Neuronal stem cell (in vitro differentiated cells): ENCODE measurements at regions not wholly inside any gene's neighbourhood (a gene's known extent, or its start where the extent isn't known, plus 50 kb on each side); places are given as distances from the start of the nearest gene placed in this dataset.

Experiments
- DNase-seq: peaks from one replicate; pipeline ENCODE4 v3.0.0-alpha.2; 2013; ENCODE audit warnings: low spot score
- H2AFZ ChIP-seq: one replicate; pipeline ENCODE4 v1.6.1; 2013; ENCODE audit warnings: mild to moderate bottlenecking, low read length, inconsistent platforms
- H2AK5ac ChIP-seq: 2 replicates; pipeline ENCODE4 v1.6.1; 2013; ENCODE audit warnings: low read depth, mild to moderate bottlenecking, inconsistent platforms, low read length, moderate library complexity, mixed read lengths
- H2BK120ac ChIP-seq: 2 replicates; pipeline ENCODE4 v1.6.1; 2013; ENCODE audit warnings: low read depth, mild to moderate bottlenecking, inconsistent platforms, low read length, moderate library complexity, mixed read lengths
- H2BK12ac ChIP-seq: one replicate; pipeline ENCODE4 v1.6.1; 2013; ENCODE audit warnings: low read length, inconsistent platforms
- H2BK15ac ChIP-seq: 2 replicates; pipeline ENCODE4 v1.6.1; 2013; ENCODE audit warnings: mild to moderate bottlenecking, low read length, inconsistent platforms, mixed read lengths
- H2BK5ac ChIP-seq: one replicate; pipeline ENCODE4 v1.6.1; 2013; ENCODE audit warnings: inconsistent platforms, mild to moderate bottlenecking, low read length, moderate library complexity
- H3K14ac ChIP-seq: one replicate; pipeline ENCODE4 v1.6.1; 2013; ENCODE audit warnings: low read length, inconsistent platforms
- H3K18ac ChIP-seq: 2 replicates; pipeline ENCODE4 v1.6.1; 2013; ENCODE audit warnings: low read length, inconsistent platforms
- H3K23ac ChIP-seq: 2 replicates; pipeline ENCODE4 v1.6.1; 2013; ENCODE audit warnings: low read depth, mild to moderate bottlenecking, mixed read lengths, low read length, inconsistent platforms; ENCODE audit not compliant: poor library complexity
- H3K27ac ChIP-seq: replicated peaks from 3 replicates; pipeline ENCODE4 v1.5.1; 2013; ENCODE audit warnings: low read length, inconsistent platforms
- H3K27me3 ChIP-seq, 3 experiments: 2 replicates each; pipeline ENCODE4 v1.6.1; 2013; ENCODE audit warnings: low read length in 3 of 3, mild to moderate bottlenecking in 2 of 3, inconsistent platforms in 1 of 3, low read depth in 1 of 3, mixed read lengths in 1 of 3, moderate library complexity in 1 of 3; ENCODE audit not compliant: control insufficient read depth in 3 of 3, insufficient read depth in 3 of 3
- H3K36me3 ChIP-seq, 2 donors: replicated peaks in 1 of 2; 2 replicates each; pipeline ENCODE4 v1.6.1; 2013; ENCODE audit warnings: low read length in 2 of 2; ENCODE audit not compliant: control insufficient read depth in 2 of 2, insufficient read depth in 2 of 2
- H3K4ac ChIP-seq: 2 replicates; pipeline ENCODE4 v1.6.1; 2013; ENCODE audit warnings: inconsistent platforms, mild to moderate bottlenecking, low read length, moderate library complexity
- H3K4me1 ChIP-seq, 2 donors: 1 replicate in 1 of 2; 2 replicates in 1 of 2; pipeline ENCODE4 v1.6.1; 2013; ENCODE audit warnings: low read length in 2 of 2, low read depth in 1 of 2; ENCODE audit not compliant: control insufficient read depth in 2 of 2, insufficient read depth in 1 of 2
- H3K4me2 ChIP-seq: one replicate; pipeline ENCODE4 v1.6.1; 2013; ENCODE audit warnings: mild to moderate bottlenecking, low read length, inconsistent platforms; ENCODE audit not compliant: insufficient read depth, poor library complexity, severe bottlenecking
- H3K4me3 ChIP-seq, 2 donors: 2 replicates each; pipeline ENCODE4 v1.5.1; 2013; ENCODE audit warnings: low read length in 2 of 2, mild to moderate bottlenecking in 2 of 2, inconsistent platforms in 1 of 2, moderate library complexity in 1 of 2
- H3K79me1 ChIP-seq: one replicate; pipeline ENCODE4 v1.6.1; 2013; ENCODE audit warnings: low read depth, mild to moderate bottlenecking, inconsistent platforms, low read length, moderate library complexity
- H3K9ac ChIP-seq: one replicate; pipeline ENCODE4 v1.6.1; 2013; ENCODE audit warnings: mild to moderate bottlenecking, low read depth, low read length, inconsistent platforms; ENCODE audit not compliant: poor library complexity
- H3K9me3 ChIP-seq, 2 donors: replicated peaks in 1 of 2; 2 replicates each; pipeline versions ENCODE3 to v1.6.1; 2013; ENCODE audit warnings: low read length in 2 of 2, mild to moderate bottlenecking in 2 of 2, inconsistent platforms in 1 of 2, low read depth in 1 of 2, mixed read lengths in 1 of 2, moderate library complexity in 1 of 2; ENCODE audit not compliant: control insufficient read depth in 2 of 2, insufficient read depth in 1 of 2
- H4K8ac ChIP-seq: one replicate; pipeline ENCODE4 v1.6.1; 2013; ENCODE audit warnings: low read depth, mild to moderate bottlenecking, inconsistent platforms, low read length, moderate library complexity
- H4K91ac ChIP-seq: one replicate; pipeline ENCODE4 v1.6.1; 2013; ENCODE audit warnings: low read length, low read depth, mild to moderate bottlenecking, inconsistent platforms; ENCODE audit not compliant: poor library complexity
- WGBS, 2 donors: extraction: QIAGEN DNeasy Blood & Tissue Kit; methylation state at CpG; one replicate each; pipeline ENCODE4 v1.1.7; 2013; ENCODE audit warnings: missing lambda C conversion rate in 2 of 2, mixed read lengths in 1 of 2; ENCODE audit not compliant: insufficient read length in 2 of 2, insufficient replicate concordance in 1 of 2; ENCODE audit errors: extremely low coverage in 2 of 2; 5-methylcytosine and 5-hydroxymethylcytosine counted together

DNA sequence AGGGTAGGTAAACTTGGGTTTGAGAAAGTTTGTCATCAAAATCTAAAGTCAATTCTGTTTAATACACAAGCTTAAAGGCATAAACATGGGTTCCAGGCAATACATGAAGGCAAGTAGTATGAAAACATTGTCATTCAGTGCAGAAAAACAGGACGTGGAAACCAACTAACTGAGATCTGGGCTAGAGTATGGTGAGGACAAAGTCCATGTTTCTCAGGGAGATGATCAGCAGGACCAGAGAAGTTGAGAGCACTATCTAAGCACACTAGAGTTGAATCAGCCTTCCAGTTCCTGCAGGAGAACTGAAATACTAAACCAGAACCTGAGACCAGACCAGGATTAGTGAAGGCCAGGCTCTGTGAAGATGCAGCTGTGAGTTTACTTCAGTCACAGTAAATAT lies 302.8 kb upstream of the CRIM1 start:
- Histone ChIP-seq H3K27ac (no peak overlapping the region), H4K91ac (no peak overlapping the region), H3K4me3 (no peak overlapping the region), H3K27me3 (no peaks in the 10 kb centered on the region), H2AFZ (no peak overlapping the region), H3K4me2 (no peak overlapping the region), H3K14ac (no peak overlapping the region), H2BK15ac (no peak overlapping the region), H2BK5ac (no peak overlapping the region), H4K8ac (no peak overlapping the region), H3K4ac (no peak overlapping the region), H3K36me3 (no peaks in the 10 kb centered on the region), H2AK5ac (no peak overlapping the region), H3K4me1 (no peaks in the 10 kb centered on the region), H2BK120ac (no peak overlapping the region), H3K23ac (no peak overlapping the region), H3K9me3 (no peaks in the 10 kb centered on the region), H2BK12ac (no peak overlapping the region), H3K79me1 (no peaks in the 10 kb centered on the region), H3K9ac (no peak overlapping the region), H3K18ac (no peak overlapping the region)
- DNase-seq, result no peak
- no CpG with 5 or more reads among the region's 1 CpG for WGBS, 2 donors

DNA sequence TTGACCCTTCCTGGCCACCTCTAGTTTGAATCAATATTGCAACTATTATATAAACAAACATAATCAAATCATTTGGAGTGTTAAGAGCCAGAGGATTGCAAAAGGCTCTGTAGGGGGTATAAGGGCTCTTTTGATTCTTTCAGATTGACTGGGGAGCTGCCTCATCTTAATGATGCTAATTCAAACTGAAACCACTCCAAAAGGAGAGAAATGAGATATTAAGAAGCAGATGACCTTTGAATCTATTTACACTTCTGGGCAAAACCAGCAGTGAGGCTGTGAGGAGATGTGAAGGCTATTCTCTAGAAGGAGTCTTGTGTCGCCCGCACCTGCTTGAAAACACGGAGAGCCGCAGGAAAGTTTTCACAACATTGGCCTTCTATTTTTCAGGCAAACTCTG lies 311.2 kb upstream of the CRIM1 start:
- no CpG with 5 or more reads among the region's 4 CpGs for WGBS, 2 donors

DNA sequence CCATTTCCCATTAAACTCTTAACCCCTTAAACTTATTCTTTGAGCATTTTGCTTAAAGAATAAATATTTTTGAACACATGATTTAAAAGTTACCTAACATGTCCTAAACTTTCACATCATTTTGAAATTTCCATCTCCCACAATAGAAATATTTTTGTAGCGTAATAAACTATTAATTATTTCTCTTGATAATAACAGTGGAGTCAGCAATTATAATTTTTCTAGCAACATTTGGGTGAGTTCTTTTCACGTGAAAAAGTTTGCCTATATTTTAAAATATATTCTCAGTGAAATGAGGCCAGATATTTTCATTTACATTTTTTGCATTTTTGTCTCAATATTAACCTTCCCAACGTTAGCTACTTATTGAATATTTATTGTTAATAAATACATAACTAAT lies 320.4 kb upstream of the CRIM1 start:
- H2AK5ac ChIP-seq, result no peak overlapping the region
- H2BK15ac ChIP-seq, result no peak overlapping the region
- H3K23ac ChIP-seq, result no peak overlapping the region
- no peaks in the 10 kb centered on the region for H3K79me1 ChIP-seq
- H3K18ac ChIP-seq, result no peak overlapping the region
- no peak overlapping the region for H4K8ac ChIP-seq
- H3K9me3 ChIP-seq, result no peaks in the 10 kb centered on the region
- no peak overlapping the region for H2AFZ ChIP-seq
- no peaks in the 10 kb centered on the region for H3K36me3 ChIP-seq
- WGBS, 2 donors, result no CpG with 5 or more reads among the region's 3 CpGs
- H3K14ac ChIP-seq, result no peak overlapping the region
- H2BK120ac ChIP-seq, result no peak overlapping the region
- H3K4me1 ChIP-seq, result no peaks in the 10 kb centered on the region
- H4K91ac ChIP-seq, result no peak overlapping the region
- H3K27ac ChIP-seq, result no peak overlapping the region
- H2BK12ac ChIP-seq, result no peak overlapping the region
- no peak overlapping the region for H3K4me2 ChIP-seq
- no peak overlapping the region for H2BK5ac ChIP-seq
- no peak overlapping the region for H3K4ac ChIP-seq
- H3K4me3 ChIP-seq, result no peak overlapping the region
- DNase-seq, result no peak
- no peak overlapping the region for H3K9ac ChIP-seq
- no peaks in the 10 kb centered on the region for H3K27me3 ChIP-seq

More for the DNA sequence above, 311.2 kb upstream of the CRIM1 start:
- H4K8ac ChIP-seq, result no peak overlapping the region
- no peaks in the 10 kb centered on the region for H3K79me1 ChIP-seq
- no peak overlapping the region for H2AK5ac ChIP-seq
- H3K36me3 ChIP-seq, result no peaks in the 10 kb centered on the region
- H3K9ac ChIP-seq, result no peak overlapping the region
- no peak overlapping the region for H3K4me3 ChIP-seq
- H3K4me1 ChIP-seq, result no peaks in the 10 kb centered on the region
- H3K14ac ChIP-seq, result no peak overlapping the region
- H3K4ac ChIP-seq, result no peak overlapping the region
- no peaks in the 10 kb centered on the region for H3K9me3 ChIP-seq
- H2BK120ac ChIP-seq, result no peak overlapping the region
- no peak overlapping the region for H2BK12ac ChIP-seq
- H3K27me3 ChIP-seq, result peaks cover 0 to 3% (median 0%) of the 10 kb centered on the region in 3 experiments
- H3K23ac ChIP-seq, result no peak overlapping the region
- no peak for DNase-seq
- no peak overlapping the region for H2BK5ac ChIP-seq
- H3K4me2 ChIP-seq, result no peak overlapping the region
- H4K91ac ChIP-seq, result no peak overlapping the region
- no peak overlapping the region for H2AFZ ChIP-seq
- H3K18ac ChIP-seq, result no peak overlapping the region
- no peak overlapping the region for H2BK15ac ChIP-seq
- no peak overlapping the region for H3K27ac ChIP-seq

DNA sequence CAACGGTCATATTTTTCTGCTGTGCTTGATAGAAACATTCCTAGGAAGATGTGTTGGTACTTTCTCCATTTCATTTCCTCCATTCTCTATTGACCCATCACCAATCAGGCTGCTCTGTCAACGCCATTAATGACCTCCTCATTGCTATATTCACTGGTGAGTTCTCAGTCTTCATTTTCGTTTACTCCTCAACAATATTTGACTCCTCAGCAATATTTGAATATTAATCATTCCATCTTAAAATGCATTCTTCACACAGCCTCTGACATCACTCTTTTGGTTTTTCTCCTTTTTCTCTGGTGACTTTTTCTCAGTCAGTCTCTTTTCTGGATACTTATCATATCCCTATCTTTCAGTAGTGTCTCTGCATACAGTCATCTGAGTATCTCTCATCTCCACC lies 323.5 kb upstream of the CRIM1 start:
- no peak overlapping the region for H3K18ac ChIP-seq
- no peak overlapping the region for H3K4me3 ChIP-seq
- H3K79me1 ChIP-seq, result no peaks in the 10 kb centered on the region
- H3K9me3 ChIP-seq, result no peaks in the 10 kb centered on the region
- H4K8ac ChIP-seq, result no peak overlapping the region
- no peak overlapping the region for H2BK15ac ChIP-seq
- H3K27me3 ChIP-seq, result no peaks in the 10 kb centered on the region
- no CpG with 5 or more reads among the region's 3 CpGs for WGBS, 2 donors
- H3K4me2 ChIP-seq, result no peak overlapping the region
- no peak overlapping the region for H3K4ac ChIP-seq
- no peaks in the 10 kb centered on the region for H3K4me1 ChIP-seq
- no peak overlapping the region for H2AK5ac ChIP-seq
- H2BK12ac ChIP-seq, result no peak overlapping the region
- no peaks in the 10 kb centered on the region for H3K36me3 ChIP-seq
- H3K9ac ChIP-seq, result no peak overlapping the region
- no peak overlapping the region for H3K27ac ChIP-seq
- no peak overlapping the region for H4K91ac ChIP-seq
- H2AFZ ChIP-seq, result no peak overlapping the region
- H3K14ac ChIP-seq, result no peak overlapping the region
- no peak overlapping the region for H2BK5ac ChIP-seq
- H2BK120ac ChIP-seq, result no peak overlapping the region
- DNase-seq, result no peak
- H3K23ac ChIP-seq, result no peak overlapping the region
